ENCODE measurements at regions not wholly inside any gene's neighbourhood (a gene's known extent, or its start where the extent isn't known, plus 50 kb on each side); places are given as distances from the start of the nearest gene placed in this dataset.

- DNase-seq (ENCODE audit: low read depth), result no peak
- no peak overlapping the region for H3K4me3 ChIP-seq (ENCODE audit: low read depth, low read length)
- TF ChIP-seq CTCF (conservative IDR thresholded peaks at IDR 0.05; ENCODE audit: low read depth, low read length), result no peak
These were observed 102.7 kb upstream of the IER5L start for GRCh38 chr9:129280623-129281271.

DNA sequence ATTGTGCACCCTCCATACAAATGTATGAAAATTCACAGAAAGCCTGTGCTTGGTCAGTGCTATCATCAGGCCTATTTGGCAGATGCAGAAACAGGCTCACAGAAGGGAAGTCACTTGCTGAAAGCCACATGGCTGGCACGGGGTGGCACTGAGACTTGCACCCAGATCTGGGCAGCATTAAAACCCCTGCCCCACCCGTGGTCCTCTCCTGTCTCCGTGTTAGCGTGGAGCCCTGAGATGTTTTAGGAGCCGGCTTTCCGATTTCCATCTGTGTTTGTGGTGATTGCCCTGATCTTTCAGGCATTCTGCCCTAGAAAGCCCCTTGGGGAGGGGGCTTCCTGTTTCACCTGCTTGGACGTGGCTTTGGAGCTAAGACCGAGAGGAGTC, 102.2 kb upstream of the IER5L start:
- TF ChIP-seq CTCF (conservative IDR thresholded peaks at IDR 0.05; ENCODE audit: low read depth, low read length), result no peak
- H3K4me3 ChIP-seq (ENCODE audit: low read depth, low read length), result no peak overlapping the region
- DNase-seq (ENCODE audit: low read depth), result no peak

DNA sequence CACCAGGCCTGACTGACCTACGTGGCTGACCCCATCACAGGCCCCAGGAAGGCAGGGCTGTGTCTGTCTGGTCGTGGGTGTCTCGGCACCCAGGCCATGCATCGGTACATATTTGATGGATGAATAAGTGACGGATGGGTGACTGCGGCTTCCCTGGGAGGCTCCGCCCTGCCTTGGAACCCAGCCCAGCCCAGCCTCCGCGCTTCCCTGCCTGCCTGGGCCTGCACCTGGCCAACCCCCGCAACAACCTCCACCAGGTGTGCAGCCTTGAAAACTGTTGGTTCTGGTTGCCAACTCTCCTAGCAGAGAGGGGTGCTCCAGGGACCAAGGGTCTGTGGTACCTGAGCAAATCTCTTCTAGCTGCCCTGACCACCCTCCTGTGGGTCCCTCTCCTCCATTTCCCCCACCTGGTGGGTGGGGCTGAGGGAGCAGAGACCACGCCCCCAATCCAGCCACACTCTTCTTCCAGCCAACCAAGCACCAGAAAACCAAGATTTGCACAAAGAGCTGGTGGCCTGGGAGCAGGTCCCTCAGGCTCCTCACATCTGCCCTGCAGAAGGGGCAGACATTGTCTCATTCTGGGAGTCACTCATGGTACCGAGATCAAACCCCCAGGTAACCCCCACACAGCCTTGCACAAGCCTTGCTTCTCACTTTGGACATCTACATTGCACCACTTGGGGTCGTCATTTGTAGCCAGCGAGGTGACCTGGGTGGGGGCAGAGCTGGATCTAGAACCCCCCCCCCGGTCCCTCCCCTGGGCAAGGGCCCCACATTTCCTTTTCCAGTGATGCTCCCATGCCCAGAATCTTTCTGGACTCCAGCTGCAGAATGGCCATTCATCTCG, 100.6 kb upstream of the IER5L start:
- no peak overlapping the region for H3K4me3 ChIP-seq (ENCODE audit: low read depth, low read length)
- DNase-seq (ENCODE audit: low read depth), result no peak

GRCh38 chr9:129276486-129277230, 98.6 kb upstream of the IER5L start:
- TF ChIP-seq CTCF (conservative IDR thresholded peaks at IDR 0.05; ENCODE audit: low read depth, low read length), result no peak
- no peak for DNase-seq (ENCODE audit: low read depth)
- H3K4me3 ChIP-seq (ENCODE audit: low read depth, low read length), result no peak overlapping the region

More for the DNA sequence above, 100.6 kb upstream of the IER5L start:
- TF ChIP-seq CTCF (conservative IDR thresholded peaks at IDR 0.05; ENCODE audit: low read depth, low read length), result no peak

- no peak overlapping the region for H3K4me3 ChIP-seq (ENCODE audit: low read depth, low read length)
- no peak for TF ChIP-seq CTCF (conservative IDR thresholded peaks at IDR 0.05; ENCODE audit: low read depth, low read length)
- no peak for DNase-seq (ENCODE audit: low read depth)
These were observed 97.7 kb upstream of the IER5L start for GRCh38 chr9:129275626-129276247.

DNA sequence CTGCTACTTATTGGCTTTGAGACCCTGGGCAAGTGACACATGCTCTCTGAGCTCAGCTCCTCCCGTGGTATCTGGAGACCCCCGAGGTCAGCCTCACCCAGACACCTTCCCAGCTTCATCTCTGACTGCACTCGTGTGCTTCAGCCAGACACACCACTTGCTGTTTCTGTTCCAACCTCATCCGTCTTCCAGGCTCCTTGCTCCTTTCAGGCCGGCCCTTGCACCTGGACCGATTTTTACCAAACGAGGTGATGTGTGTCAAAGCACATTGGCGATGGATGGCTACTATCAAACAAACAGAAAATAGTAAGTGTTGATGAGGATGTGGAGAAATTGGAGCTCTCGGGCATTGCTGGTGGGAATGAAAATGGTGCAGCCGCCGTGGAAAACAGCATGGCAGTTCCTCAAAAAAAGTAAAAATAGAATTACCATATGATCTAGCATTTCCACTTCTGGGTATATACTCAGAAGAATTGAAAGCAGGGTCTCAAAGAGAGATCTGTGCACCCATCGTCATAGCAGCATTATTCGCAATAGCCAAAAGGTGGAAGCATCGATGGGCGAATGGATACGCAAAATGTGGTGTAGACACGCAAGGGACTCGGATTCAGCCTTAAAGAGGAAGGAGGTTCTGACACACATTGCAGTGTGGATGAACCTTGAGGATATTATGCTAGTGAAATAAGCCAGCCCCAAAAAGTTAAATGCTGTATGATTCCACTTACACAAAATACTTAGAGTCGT, 96.1 kb upstream of the IER5L start:
- no peak for DNase-seq (ENCODE audit: low read depth)
- TF ChIP-seq CTCF (conservative IDR thresholded peaks at IDR 0.05; ENCODE audit: low read depth, low read length), result no peak
- no peak overlapping the region for H3K4me3 ChIP-seq (ENCODE audit: low read depth, low read length)
